HL-60 (cell line): ENCODE measurements at regions not wholly inside any gene's neighbourhood (a gene's known extent, or its start where the extent isn't known, plus 50 kb on each side); places are given as distances from the start of the nearest gene placed in this dataset.

ENCODE experiments used
- DNase-seq, 2 experiments: peaks; one replicate each; pipeline ENCODE4 v3.0.0-alpha.2; 2010 to 2020; ENCODE audit warnings: low read depth in 1 of 2, low spot score in 1 of 2
- H3K27ac ChIP-seq: fragments of 250-450 bp; sonication (Bioruptor Pico); replicated peaks from 2 replicates; pipeline ENCODE4 v1.5.1; 2020; ENCODE audit warnings: mild to moderate bottlenecking, moderate library complexity
- H3K27me3 ChIP-seq: fragments of 250-450 bp; sonication (Bioruptor Pico); 2 replicates; pipeline ENCODE4 v1.5.1; 2021; ENCODE audit warnings: mild to moderate bottlenecking, moderate library complexity; ENCODE audit not compliant: insufficient read depth, poor library complexity, severe bottlenecking
- H3K4me3 ChIP-seq: replicated peaks from 2 replicates; pipeline ENCODE4 v1.5.1; 2011; ENCODE audit warnings: mild to moderate bottlenecking, control low read depth, low read length; ENCODE audit not compliant: insufficient read depth
- GABPA ChIP-seq: IDR thresholded peaks from 2 replicates; pipeline ENCODE4 v1.6.1; 2012; ENCODE audit warnings: low read depth
- POLR2AphosphoS5 ChIP-seq: IDR thresholded peaks from 2 replicates; pipeline ENCODE4 v1.6.1; 2012; ENCODE audit warnings: low read depth
- SPI1 ChIP-seq: IDR thresholded peaks from 2 replicates; pipeline ENCODE4 v1.6.1; 2012; ENCODE audit warnings: low read depth, mild to moderate bottlenecking, borderline replicate concordance
- TF ChIP-seq, protein P1 (sequence below): IDR thresholded peaks from one replicate; pipeline ENCODE4 v1.5.1; 2011; ENCODE audit warnings: low read length, control low read depth, inconsistent platforms; ENCODE audit not compliant: insufficient read depth
- TF ChIP-seq, protein P2 (sequence below): IDR thresholded peaks from 2 replicates; pipeline ENCODE4 v1.6.1; 2012; ENCODE audit warnings: low read depth; ENCODE audit not compliant: insufficient replicate concordance

DNA sequence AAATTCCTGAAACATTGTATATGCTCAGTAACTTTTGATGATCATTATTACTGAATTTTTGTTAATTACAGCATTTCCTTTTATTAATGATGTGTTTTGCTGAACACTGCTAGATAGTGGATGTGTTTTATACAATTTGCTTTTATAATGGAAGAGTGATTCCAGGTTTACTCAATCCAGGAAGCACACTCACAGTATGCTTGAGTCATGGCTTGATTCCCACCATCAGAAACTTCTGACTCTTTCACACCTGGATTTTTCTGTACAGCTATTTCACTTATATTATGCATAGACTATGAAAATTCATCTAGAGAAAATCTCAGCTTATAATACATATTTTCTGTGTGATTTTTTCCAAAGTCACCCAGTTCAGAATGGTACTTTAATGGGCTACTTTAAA is 1040.9 kb downstream of the GRM8 start:
- DNase-seq = no peak
- Histone ChIP-seq H3K27me3 (no peaks in the 10 kb centered on the region), H3K4me3 (no peak overlapping the region), H3K27ac (no peak overlapping the region)
- TF ChIP-seq, protein P1, sequence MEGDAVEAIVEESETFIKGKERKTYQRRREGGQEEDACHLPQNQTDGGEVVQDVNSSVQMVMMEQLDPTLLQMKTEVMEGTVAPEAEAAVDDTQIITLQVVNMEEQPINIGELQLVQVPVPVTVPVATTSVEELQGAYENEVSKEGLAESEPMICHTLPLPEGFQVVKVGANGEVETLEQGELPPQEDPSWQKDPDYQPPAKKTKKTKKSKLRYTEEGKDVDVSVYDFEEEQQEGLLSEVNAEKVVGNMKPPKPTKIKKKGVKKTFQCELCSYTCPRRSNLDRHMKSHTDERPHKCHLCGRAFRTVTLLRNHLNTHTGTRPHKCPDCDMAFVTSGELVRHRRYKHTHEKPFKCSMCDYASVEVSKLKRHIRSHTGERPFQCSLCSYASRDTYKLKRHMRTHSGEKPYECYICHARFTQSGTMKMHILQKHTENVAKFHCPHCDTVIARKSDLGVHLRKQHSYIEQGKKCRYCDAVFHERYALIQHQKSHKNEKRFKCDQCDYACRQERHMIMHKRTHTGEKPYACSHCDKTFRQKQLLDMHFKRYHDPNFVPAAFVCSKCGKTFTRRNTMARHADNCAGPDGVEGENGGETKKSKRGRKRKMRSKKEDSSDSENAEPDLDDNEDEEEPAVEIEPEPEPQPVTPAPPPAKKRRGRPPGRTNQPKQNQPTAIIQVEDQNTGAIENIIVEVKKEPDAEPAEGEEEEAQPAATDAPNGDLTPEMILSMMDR = no peak
- TF ChIP-seq, protein P2, sequence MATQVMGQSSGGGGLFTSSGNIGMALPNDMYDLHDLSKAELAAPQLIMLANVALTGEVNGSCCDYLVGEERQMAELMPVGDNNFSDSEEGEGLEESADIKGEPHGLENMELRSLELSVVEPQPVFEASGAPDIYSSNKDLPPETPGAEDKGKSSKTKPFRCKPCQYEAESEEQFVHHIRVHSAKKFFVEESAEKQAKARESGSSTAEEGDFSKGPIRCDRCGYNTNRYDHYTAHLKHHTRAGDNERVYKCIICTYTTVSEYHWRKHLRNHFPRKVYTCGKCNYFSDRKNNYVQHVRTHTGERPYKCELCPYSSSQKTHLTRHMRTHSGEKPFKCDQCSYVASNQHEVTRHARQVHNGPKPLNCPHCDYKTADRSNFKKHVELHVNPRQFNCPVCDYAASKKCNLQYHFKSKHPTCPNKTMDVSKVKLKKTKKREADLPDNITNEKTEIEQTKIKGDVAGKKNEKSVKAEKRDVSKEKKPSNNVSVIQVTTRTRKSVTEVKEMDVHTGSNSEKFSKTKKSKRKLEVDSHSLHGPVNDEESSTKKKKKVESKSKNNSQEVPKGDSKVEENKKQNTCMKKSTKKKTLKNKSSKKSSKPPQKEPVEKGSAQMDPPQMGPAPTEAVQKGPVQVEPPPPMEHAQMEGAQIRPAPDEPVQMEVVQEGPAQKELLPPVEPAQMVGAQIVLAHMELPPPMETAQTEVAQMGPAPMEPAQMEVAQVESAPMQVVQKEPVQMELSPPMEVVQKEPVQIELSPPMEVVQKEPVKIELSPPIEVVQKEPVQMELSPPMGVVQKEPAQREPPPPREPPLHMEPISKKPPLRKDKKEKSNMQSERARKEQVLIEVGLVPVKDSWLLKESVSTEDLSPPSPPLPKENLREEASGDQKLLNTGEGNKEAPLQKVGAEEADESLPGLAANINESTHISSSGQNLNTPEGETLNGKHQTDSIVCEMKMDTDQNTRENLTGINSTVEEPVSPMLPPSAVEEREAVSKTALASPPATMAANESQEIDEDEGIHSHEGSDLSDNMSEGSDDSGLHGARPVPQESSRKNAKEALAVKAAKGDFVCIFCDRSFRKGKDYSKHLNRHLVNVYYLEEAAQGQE = no peak
- no peak for TF ChIP-seq SPI1
- TF ChIP-seq GABPA = no peak
- no peak for TF ChIP-seq POLR2AphosphoS5

DNA sequence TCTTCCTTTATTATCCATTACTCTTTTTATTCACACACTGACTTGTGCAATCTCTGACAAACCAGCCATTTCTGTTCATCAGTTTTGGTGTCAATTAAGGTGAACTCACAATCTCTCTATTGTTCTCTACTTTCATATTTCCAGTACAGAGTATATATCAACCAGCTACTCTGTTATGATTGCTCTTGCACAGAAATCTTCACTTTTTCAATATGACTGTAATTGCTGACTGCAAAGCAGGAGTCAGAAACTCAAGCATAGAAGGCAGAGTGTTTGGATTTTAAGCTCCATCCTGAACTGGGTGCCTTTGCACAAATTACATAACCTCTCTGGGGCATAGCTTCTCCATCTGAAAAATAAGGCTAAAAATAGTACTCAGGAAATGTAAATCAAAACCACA is 1042.0 kb downstream of the GRM8 start:
- H3K4me3 ChIP-seq = no peak overlapping the region
- H3K27me3 ChIP-seq = no peaks in the 10 kb centered on the region
- no peak overlapping the region for H3K27ac ChIP-seq
- TF ChIP-seq POLR2AphosphoS5 (no peak), SPI1 (no peak), GABPA (no peak)
- TF ChIP-seq, protein P1 = no peak
- TF ChIP-seq, protein P2 = no peak
- no peak for DNase-seq

DNA sequence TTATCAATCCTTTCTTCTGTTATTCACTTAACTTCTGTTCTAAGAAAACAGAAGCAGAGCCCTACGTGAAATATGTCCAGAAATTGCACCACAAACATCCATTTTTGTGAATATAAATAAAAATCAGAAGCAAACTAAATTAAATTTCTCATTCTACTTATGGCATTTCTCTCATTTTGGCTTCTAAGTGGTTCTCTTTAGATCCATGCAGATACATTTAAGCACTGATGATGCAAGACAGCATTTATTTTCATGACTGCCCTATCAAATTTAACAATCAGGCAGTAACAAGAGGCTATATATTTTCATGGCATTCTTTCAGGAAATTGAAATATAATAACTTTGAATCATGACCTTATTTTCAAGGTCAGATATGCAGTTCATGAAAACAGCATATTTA is 1049.6 kb downstream of the GRM8 start:
- no peak for DNase-seq
- H3K27ac ChIP-seq = no peak overlapping the region
- no peak for TF ChIP-seq POLR2AphosphoS5
- no peak for TF ChIP-seq SPI1
- TF ChIP-seq, protein P2 = no peak
- TF ChIP-seq, protein P1 = no peak
- no peak for TF ChIP-seq GABPA
- no peak overlapping the region for H3K4me3 ChIP-seq
- no peaks in the 10 kb centered on the region for H3K27me3 ChIP-seq
